ENCODE measurements at regions not wholly inside any gene's neighbourhood (a gene's known extent, or its start where the extent isn't known, plus 50 kb on each side); places are given as distances from the start of the nearest gene placed in this dataset.

GRCh38 chr14:97027256-97027999 is 230.2 kb downstream of the VRK1 start:
- no peak for FAIRE-seq

DNA sequence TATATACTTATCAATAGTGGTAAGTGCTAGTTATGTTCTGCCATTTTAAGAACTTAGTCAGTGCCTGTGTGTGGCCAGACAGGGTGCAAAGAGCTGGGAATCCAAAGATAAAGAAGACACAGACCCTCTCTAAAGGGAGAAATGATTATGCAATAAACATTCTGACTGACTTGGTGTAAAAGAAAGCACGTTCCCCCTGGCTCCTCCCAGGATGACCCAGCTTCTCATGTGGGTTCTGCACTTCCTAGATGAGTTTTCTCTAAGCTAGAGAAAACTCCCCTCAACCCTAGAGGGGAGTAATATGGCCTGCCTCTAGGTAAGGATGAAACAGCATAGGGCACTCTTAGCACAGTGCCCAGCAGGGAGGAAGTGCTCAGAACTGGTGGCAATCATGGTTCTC is 231.2 kb downstream of the VRK1 start:
- DNase-seq (no peak), FAIRE-seq (no peak)
- H3K36me3 ChIP-seq (ENCODE audit: control insufficient read depth in 3 of 3, insufficient read depth in 2 of 3, low read depth in 1 of 3, low read length in 3 of 3), result no peaks in the 10 kb centered on the region
- no peak overlapping the region for H3K4me3 ChIP-seq (ENCODE audit: low read depth in 1 of 3, low read length in 3 of 3)
- H3K27ac ChIP-seq (ENCODE audit: low read depth in 1 of 3, low read length in 2 of 3), result no peak overlapping the region
- H3K27me3 ChIP-seq (ENCODE audit: control insufficient read depth in 3 of 3, insufficient read depth in 3 of 3, low read length in 3 of 3), result peaks cover 2 to 19% (median 16%) of the 10 kb centered on the region in 3 donors
- H3K4me1 ChIP-seq (ENCODE audit: control insufficient read depth in 3 of 3, insufficient read depth in 2 of 3, low read depth in 1 of 3, low read length in 2 of 3), result no peaks in the 10 kb centered on the region
- WGBS, 3 donors, result 12 to 27% (median 13%) methylated on average over 1 of the region's 1 CpG
- H3K9me3 ChIP-seq (ENCODE audit: control insufficient read depth in 2 of 2, insufficient read depth in 1 of 2, low read depth in 1 of 2, low read length in 1 of 2), result no peaks in the 10 kb centered on the region

More at GRCh38 chr14:97027256-97027999, 230.2 kb downstream of the VRK1 start:
- Histone ChIP-seq H3K9me3 (ENCODE audit: control insufficient read depth in 2 of 2, insufficient read depth in 1 of 2, low read depth in 1 of 2, low read length in 1 of 2) (no peaks in the 10 kb centered on the region), H3K27me3 (ENCODE audit: control insufficient read depth in 3 of 3, insufficient read depth in 3 of 3, low read length in 3 of 3) (peaks cover 0 to 11% (median 10%) of the 10 kb centered on the region in 3 donors), H3K4me3 (ENCODE audit: low read depth in 1 of 3, low read length in 3 of 3) (no peak overlapping the region), H3K27ac (ENCODE audit: low read depth in 1 of 3, low read length in 2 of 3) (no peak overlapping the region), H3K36me3 (ENCODE audit: control insufficient read depth in 3 of 3, insufficient read depth in 2 of 3, low read depth in 1 of 3, low read length in 3 of 3) (no peaks in the 10 kb centered on the region), H3K4me1 (ENCODE audit: control insufficient read depth in 3 of 3, insufficient read depth in 2 of 3, low read depth in 1 of 3, low read length in 2 of 3) (no peaks in the 10 kb centered on the region)
- DNase-seq, result no peak
- WGBS, 3 donors, result 60 to 64% (median 61%) methylated on average over 12 of the region's 12 CpGs

- peaks cover 5 to 25% (median 21%) of the 10 kb centered on the region in 3 donors for H3K27me3 ChIP-seq (ENCODE audit: control insufficient read depth in 3 of 3, insufficient read depth in 3 of 3, low read length in 3 of 3)
- FAIRE-seq, result no peak
- H3K27ac ChIP-seq (ENCODE audit: low read depth in 1 of 3, low read length in 2 of 3), result no peak overlapping the region
- DNase-seq, result no peak
- H3K4me1 ChIP-seq (ENCODE audit: control insufficient read depth in 3 of 3, insufficient read depth in 2 of 3, low read depth in 1 of 3, low read length in 2 of 3), result no peaks in the 10 kb centered on the region
- no peaks in the 10 kb centered on the region for H3K9me3 ChIP-seq (ENCODE audit: control insufficient read depth in 2 of 2, insufficient read depth in 1 of 2, low read depth in 1 of 2, low read length in 1 of 2)
- no peaks in the 10 kb centered on the region for H3K36me3 ChIP-seq (ENCODE audit: control insufficient read depth in 3 of 3, insufficient read depth in 2 of 3, low read depth in 1 of 3, low read length in 3 of 3)
- 87 to 96% (median 96%) methylated on average over 2 of the region's 2 CpGs for WGBS, 3 donors
- no peak overlapping the region for H3K4me3 ChIP-seq (ENCODE audit: low read depth in 1 of 3, low read length in 3 of 3)
Measured at GRCh38 chr14:97029800-97030199, 232.6 kb downstream of the VRK1 start.

- Histone ChIP-seq H3K36me3 (ENCODE audit: control insufficient read depth in 3 of 3, insufficient read depth in 2 of 3, low read depth in 1 of 3, low read length in 3 of 3) (no peaks in the 10 kb centered on the region), H3K4me1 (ENCODE audit: control insufficient read depth in 3 of 3, insufficient read depth in 2 of 3, low read depth in 1 of 3, low read length in 2 of 3) (no peaks in the 10 kb centered on the region), H3K27me3 (ENCODE audit: control insufficient read depth in 3 of 3, insufficient read depth in 3 of 3, low read length in 3 of 3) (peaks cover 5 to 30% (median 18%) of the 10 kb centered on the region in 3 donors), H3K4me3 (ENCODE audit: low read depth in 1 of 3, low read length in 3 of 3) (no peak overlapping the region), H3K9me3 (ENCODE audit: control insufficient read depth in 2 of 2, insufficient read depth in 1 of 2, low read depth in 1 of 2, low read length in 1 of 2) (no peaks in the 10 kb centered on the region), H3K27ac (ENCODE audit: low read depth in 1 of 3, low read length in 2 of 3) (no peak overlapping the region)
- FAIRE-seq, result no peak
- 84 to 95% (median 92%) methylated on average over 4 of the region's 4 CpGs for WGBS, 3 donors
- DNase-seq, result no peak
Measured at GRCh38 chr14:97031530-97031929, 234.3 kb downstream of the VRK1 start.

DNA sequence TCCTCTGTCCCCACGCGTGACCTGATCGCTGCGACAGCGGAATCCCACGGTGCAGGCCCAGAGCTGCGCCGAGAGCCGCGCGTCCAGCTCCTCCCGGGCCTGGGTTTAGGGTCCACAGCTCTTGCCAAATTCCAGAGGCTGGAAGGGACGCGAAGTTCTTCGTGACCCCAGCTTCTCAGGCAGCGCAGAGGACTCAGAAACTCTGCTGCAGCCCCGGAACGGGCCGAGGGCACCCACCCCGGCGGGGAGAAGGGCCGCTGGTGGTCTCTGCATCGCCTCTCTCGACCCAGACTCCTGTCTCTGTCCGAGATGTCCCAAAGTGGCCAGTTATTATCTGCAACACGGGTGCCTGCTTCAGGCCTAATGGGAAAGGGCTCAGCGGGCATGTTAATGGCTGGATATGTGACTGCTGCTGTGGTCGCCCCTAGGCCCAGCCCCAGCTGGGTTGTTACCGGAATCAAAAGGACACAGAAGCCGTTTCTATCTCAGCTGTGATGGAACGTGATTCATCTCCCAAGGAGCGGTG is 236.4 kb downstream of the VRK1 start:
- DNase-seq (no peak), FAIRE-seq (no peak)
- 26 to 34% (median 34%) methylated on average over 32 of the region's 32 CpGs for WGBS, 3 donors
- Histone ChIP-seq H3K36me3 (ENCODE audit: control insufficient read depth in 3 of 3, insufficient read depth in 2 of 3, low read depth in 1 of 3, low read length in 3 of 3) (no peaks in the 10 kb centered on the region), H3K4me3 (ENCODE audit: low read depth in 1 of 3, low read length in 3 of 3) (no peak overlapping the region), H3K27me3 (ENCODE audit: control insufficient read depth in 3 of 3, insufficient read depth in 3 of 3, low read length in 3 of 3) (peaks cover 5 to 32% (median 18%) of the 10 kb centered on the region in 3 donors), H3K4me1 (ENCODE audit: control insufficient read depth in 3 of 3, insufficient read depth in 2 of 3, low read depth in 1 of 3, low read length in 2 of 3) (no peaks in the 10 kb centered on the region), H3K9me3 (ENCODE audit: control insufficient read depth in 2 of 2, insufficient read depth in 1 of 2, low read depth in 1 of 2, low read length in 1 of 2) (no peaks in the 10 kb centered on the region), H3K27ac (ENCODE audit: low read depth in 1 of 3, low read length in 2 of 3) (no peak overlapping the region)

DNA sequence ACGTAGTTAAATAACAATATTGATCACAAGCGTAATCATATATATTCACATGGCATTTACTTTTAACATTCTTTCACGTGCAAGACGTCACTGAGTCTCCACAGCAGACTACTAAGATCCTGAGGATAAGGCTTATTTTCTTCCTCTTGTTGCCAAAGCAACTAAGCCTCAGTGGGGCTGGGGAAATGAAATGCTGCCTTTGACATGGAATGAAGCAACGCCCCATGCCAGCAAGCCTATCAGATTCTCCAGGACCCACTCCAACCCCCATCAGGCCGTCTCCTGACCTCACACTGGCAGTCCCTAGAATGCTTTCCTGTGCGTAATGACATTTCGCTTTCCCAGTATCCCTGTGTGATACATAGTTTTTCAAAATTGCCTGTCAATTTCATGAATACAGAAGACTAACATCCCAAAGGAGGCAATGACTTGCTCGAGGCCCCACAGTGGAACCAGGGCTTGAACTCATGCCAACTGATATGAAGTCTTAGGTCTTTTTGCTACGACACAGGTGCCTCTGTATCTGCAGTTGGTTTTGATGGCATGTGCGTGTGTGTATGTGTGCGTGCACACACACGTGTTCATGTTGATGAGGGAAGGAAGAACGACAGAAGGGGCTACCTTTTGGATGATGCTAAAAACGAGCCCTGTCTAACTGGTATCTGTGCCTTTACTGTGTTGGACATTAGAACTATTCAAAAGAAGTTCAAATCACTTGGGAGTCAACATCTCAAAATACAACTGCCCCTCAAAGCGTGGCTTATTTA is 239.1 kb downstream of the VRK1 start:
- H3K4me3 ChIP-seq (ENCODE audit: low read depth in 1 of 3, low read length in 3 of 3), result no peak overlapping the region
- FAIRE-seq (no peak), DNase-seq (no peak)
- peaks cover 0 to 6% of the 10 kb centered on the region in 2 donors for H3K9me3 ChIP-seq (ENCODE audit: control insufficient read depth in 2 of 2, insufficient read depth in 1 of 2, low read depth in 1 of 2, low read length in 1 of 2)
- no peaks in the 10 kb centered on the region for H3K4me1 ChIP-seq (ENCODE audit: control insufficient read depth in 3 of 3, insufficient read depth in 2 of 3, low read depth in 1 of 3, low read length in 2 of 3)
- peaks cover 5 to 27% (median 14%) of the 10 kb centered on the region in 3 donors for H3K27me3 ChIP-seq (ENCODE audit: control insufficient read depth in 3 of 3, insufficient read depth in 3 of 3, low read length in 3 of 3)
- 67 to 73% (median 70%) methylated on average over 16 of the region's 16 CpGs for WGBS, 3 donors
- H3K36me3 ChIP-seq (ENCODE audit: control insufficient read depth in 3 of 3, insufficient read depth in 2 of 3, low read depth in 1 of 3, low read length in 3 of 3), result no peaks in the 10 kb centered on the region
- no peak overlapping the region for H3K27ac ChIP-seq (ENCODE audit: low read depth in 1 of 3, low read length in 2 of 3)

- FAIRE-seq (no peak), DNase-seq (no peak)
- Histone ChIP-seq H3K4me1 (ENCODE audit: control insufficient read depth in 3 of 3, insufficient read depth in 2 of 3, low read depth in 1 of 3, low read length in 2 of 3) (no peaks in the 10 kb centered on the region), H3K36me3 (ENCODE audit: control insufficient read depth in 3 of 3, insufficient read depth in 2 of 3, low read depth in 1 of 3, low read length in 3 of 3) (no peaks in the 10 kb centered on the region), H3K27ac (ENCODE audit: low read depth in 1 of 3, low read length in 2 of 3) (no peak overlapping the region), H3K27me3 (ENCODE audit: control insufficient read depth in 3 of 3, insufficient read depth in 3 of 3, low read length in 3 of 3) (peaks cover 0 to 7% (median 0%) of the 10 kb centered on the region in 3 donors), H3K4me3 (ENCODE audit: low read depth in 1 of 3, low read length in 3 of 3) (no peak overlapping the region), H3K9me3 (ENCODE audit: control insufficient read depth in 2 of 2, insufficient read depth in 1 of 2, low read depth in 1 of 2, low read length in 1 of 2) (peaks cover 0 to 6% of the 10 kb centered on the region in 2 donors)
- 93 to 100% (median 94%) methylated on average over 1 of the region's 1 CpG for WGBS, 3 donors
Measured at GRCh38 chr14:97039717-97040363, 242.7 kb downstream of the VRK1 start.

GRCh38 chr14:97046967-97047366 is 249.8 kb downstream of the VRK1 start:
- H3K9me3 ChIP-seq (ENCODE audit: control insufficient read depth in 2 of 2, insufficient read depth in 1 of 2, low read depth in 1 of 2, low read length in 1 of 2), result no peaks in the 10 kb centered on the region
- FAIRE-seq, result no peak
- WGBS, 3 donors, result 89 to 93% (median 90%) methylated on average over 7 of the region's 7 CpGs
- no peak overlapping the region for H3K27ac ChIP-seq (ENCODE audit: low read depth in 1 of 3, low read length in 2 of 3)
- no peaks in the 10 kb centered on the region for H3K4me1 ChIP-seq (ENCODE audit: control insufficient read depth in 3 of 3, insufficient read depth in 2 of 3, low read depth in 1 of 3, low read length in 2 of 3)
- DNase-seq, result no peak
- H3K27me3 ChIP-seq (ENCODE audit: control insufficient read depth in 3 of 3, insufficient read depth in 3 of 3, low read length in 3 of 3), result no peaks in the 10 kb centered on the region
- no peak overlapping the region for H3K4me3 ChIP-seq (ENCODE audit: low read depth in 1 of 3, low read length in 3 of 3)
- no peaks in the 10 kb centered on the region for H3K36me3 ChIP-seq (ENCODE audit: control insufficient read depth in 3 of 3, insufficient read depth in 2 of 3, low read depth in 1 of 3, low read length in 3 of 3)
